NCI-H146 (cell line): ENCODE measurements at regions not wholly inside any gene's neighbourhood (a gene's known extent, or its start where the extent isn't known, plus 50 kb on each side); places are given as distances from the start of the nearest gene placed in this dataset.
"Not testable (repeated sequence)": the region's sequence is repeated elsewhere in the genome, so short reads cannot be mapped to it uniquely, and the experiment has no call there.

Source experiments
- DNase-seq: peaks from one replicate; lab custom pipeline; 2025; lab: John Stamatoyannopoulos, UW

DNA sequence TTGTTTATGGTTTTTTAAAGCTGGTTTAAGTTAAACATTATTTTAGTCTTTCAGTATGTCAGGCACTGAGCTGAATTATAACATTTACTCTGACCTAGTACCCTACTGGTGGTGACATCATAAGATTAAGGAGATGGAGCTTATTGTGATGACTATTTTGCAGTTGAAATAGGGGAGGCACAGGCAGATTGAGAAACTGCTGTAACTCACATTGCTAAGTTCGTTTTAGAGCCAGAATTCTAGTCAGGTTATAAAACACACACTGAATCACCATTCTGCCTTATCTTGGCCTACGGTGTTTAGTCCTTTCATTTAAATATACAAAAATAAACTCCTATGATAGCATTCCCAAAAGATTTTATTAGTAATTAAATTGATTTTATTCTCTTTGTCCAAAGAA is 584.1 kb downstream of the TFAP2A start:
- no peak for DNase-seq

DNA sequence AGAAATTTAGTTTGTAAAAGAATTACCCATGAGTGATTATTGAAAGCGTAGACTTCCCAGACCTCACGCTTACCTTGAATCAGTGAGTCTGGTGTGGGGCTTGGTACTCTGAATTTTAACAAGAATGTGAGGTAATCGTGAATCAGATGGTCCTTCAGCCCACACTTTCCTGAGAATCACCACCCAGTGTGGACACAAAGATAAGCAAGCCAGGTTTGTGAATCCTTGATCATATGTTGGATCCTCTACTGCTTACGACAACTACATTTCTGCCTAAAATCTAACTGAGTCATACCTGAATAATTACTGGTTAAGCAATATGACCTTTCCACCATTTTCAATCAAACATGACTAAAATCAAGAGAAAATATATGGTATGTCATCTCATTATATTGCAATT is 589.3 kb downstream of the TFAP2A start:
- no peak for DNase-seq

DNA sequence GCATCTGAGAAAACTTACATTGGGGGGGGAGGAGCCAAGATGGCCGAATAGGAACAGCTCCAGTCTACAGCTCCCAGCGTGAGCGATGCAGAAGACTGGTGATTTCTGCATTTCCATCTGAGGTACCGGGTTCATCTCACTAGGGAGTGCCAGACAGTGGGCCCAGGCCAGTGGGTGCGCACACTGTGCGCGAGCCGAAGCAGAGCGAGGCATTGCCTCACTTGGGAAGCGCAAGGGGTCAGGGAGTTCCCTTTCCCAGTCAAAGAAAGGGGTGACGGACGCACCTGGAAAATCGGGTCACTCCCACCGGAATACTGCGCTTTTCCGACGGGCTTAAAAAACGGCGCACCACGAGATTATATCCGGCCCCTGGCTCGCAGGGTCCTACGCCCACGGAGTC is 604.1 kb downstream of the TFAP2A start:
- DNase-seq, result not testable (repeated sequence)

DNA sequence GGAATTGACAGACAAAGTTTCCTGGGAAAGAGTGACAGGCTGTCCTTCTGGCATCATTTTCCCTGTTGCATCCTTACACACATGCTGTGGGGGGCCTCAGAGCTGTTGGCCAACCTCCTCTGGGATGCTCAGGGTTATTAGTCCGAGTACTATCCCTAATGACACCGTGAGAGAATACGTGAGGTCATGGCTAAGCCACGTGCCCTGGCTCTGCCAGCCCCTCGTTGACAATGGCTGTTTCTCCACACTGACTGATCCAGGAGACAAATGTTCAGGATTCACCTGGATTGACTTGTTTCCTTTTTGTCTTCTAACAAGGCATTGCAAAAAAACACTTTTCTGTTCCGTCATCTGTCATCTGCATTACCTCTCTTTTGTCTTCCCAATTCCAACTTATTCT is 604.6 kb downstream of the TFAP2A start:
- no peak for DNase-seq

DNA sequence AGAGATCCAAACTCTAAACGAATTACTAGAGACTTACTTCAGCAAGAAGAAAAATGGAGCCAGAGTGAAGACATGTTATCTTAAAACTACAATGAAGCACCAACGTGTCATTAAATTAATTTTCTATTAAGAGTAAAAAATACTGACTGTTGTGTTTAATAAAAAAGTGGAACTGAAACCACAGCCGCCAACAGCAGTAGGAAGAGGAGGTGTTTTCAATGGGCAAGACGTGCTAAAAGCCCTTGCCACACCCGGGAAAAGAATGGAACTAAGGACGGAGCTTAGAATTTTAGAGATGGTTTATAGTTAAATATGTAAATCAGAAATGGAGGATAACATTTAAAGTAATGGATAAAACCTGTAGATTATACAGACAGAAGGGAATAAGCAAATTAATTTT is 608.7 kb downstream of the TFAP2A start:
- no peak for DNase-seq

DNA sequence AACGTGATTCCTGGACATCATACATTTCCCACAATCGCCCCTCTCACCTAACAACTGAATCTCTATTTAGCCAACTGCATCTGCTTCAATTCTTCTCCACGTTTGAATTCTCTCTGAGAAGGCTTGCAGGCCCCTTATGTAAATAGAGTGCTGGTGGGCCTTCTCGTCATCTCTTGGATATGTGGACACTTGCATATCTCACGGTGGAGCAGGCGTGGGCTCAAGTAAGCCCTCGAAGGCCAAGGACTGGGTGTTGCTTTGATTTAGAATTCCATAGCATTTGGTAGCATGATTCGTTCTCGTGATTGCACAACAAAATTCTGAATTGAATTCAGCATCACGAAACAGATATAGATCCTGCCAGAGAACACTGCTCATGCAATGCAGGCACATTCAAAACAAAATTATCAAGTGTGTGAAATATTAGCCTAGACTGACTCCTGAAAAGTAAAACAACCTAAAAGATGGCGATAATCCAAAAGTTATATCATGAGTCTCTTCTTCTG is 613.6 kb downstream of the TFAP2A start:
- no peak for DNase-seq

DNA sequence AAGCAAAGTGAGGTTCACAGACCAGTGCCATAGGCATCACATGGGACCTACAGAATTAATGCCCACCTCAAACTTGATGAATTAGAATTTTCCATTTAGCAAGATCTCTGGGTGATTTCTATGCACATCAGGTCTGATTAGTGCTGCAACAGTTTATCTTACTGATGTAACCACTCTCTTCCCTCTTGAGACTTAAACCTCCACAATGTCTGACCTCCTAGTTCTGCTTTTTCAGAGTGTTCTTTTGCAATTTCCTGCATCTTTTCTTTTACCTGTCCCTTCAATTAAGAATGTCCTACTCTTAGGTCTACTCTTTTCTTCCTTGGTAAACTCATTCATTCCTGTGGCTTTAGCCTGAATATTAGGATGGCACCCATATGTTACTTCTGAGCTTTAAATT is 615.3 kb downstream of the TFAP2A start:
- no peak for DNase-seq

DNA sequence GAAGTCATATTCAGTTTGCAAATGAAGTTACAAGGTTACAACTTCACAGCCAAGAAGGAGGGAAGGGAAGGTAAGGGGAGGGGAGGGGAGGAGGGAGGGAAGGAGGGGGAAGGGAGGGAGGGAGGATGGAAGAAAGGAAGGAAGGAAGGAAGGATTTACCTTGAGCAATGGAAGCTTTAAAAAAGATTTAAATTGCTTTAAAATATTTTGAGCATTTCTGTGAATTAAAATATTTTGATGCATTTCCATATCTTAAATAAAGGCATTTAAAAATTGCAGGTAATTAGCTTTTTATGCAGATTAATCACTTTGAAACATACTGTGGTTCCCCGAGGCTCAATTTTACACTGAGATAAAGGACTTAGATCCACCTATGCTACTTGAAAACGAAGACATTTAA is 618.0 kb downstream of the TFAP2A start:
- DNase-seq, result no peak

DNA sequence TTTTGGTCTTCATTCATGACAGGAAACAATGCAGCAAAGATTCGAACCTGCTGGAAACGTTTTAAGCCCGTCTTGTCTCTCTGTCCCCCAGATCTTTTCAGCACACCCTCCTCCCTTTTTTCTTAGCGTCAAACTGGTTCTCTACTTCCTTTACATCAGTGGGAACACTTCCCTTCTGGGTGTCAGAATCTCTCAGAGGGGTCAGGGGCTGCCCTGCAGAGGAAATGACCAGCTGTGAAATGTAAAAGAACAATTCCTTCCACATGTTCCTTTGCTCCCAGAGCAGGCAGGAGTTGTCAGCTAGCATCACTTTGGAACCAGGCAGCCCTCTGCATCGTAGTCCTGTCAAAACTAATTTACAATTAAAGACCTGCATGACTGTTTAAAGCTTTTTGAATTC is 619.0 kb downstream of the TFAP2A start:
- no peak for DNase-seq

DNA sequence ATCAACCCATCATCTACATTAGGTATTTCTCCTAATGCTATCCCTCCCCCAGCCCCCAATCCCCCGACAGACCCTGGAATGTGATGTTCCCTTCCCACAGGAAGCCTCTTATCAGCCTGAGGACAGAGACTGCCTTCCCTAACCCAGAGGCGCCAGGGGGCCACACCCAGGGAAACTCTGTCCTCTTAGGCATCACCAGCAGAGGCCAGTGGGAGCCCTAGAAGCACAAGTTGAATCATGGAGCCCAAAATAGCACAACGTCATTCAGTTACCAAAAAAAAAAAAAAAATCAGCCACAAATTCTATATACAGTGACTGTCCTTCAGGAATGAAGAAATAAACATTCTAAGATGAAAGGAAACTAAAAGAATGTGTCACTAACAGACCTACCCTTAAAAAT is 625.7 kb downstream of the TFAP2A start:
- DNase-seq, result no peak

DNA sequence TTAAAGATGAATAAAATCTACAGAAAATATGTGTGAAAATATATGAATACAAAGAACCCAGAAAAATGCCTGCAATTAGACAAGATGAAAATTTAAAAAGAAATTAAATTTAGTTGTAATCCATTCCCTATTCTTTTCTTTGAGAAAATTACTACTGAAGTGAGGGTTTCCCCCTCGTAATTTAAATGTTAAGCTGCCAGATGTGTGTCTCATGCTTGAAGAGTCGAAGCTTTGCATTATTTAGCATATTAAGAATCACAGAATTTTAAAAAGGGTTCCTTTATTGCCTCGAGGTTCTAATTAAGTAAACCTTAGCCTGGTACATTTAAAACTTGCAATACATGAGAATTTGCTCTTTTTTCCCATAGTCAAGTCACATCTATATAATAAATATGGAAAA is 630.1 kb downstream of the TFAP2A start:
- no peak for DNase-seq

DNA sequence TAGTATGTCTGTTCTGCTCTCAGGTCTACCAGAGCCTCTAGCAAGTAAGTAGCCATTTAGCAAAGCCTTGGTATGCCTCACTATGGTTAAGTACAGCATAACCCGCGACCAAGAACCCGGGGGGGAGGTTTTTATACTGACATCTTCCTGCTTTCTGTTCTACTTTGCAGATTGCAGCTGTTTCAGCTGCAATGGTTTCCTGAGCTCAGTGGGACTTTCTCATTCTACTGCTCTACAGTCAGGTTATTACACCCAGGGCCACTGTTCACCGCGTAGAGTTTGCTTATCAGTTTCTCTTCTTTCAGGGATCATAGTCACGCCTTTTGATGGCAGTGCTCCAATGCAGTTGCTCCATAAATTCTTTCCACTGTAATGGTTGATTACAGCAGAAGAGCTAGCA is 631.3 kb downstream of the TFAP2A start:
- DNase-seq, result no peak

DNA sequence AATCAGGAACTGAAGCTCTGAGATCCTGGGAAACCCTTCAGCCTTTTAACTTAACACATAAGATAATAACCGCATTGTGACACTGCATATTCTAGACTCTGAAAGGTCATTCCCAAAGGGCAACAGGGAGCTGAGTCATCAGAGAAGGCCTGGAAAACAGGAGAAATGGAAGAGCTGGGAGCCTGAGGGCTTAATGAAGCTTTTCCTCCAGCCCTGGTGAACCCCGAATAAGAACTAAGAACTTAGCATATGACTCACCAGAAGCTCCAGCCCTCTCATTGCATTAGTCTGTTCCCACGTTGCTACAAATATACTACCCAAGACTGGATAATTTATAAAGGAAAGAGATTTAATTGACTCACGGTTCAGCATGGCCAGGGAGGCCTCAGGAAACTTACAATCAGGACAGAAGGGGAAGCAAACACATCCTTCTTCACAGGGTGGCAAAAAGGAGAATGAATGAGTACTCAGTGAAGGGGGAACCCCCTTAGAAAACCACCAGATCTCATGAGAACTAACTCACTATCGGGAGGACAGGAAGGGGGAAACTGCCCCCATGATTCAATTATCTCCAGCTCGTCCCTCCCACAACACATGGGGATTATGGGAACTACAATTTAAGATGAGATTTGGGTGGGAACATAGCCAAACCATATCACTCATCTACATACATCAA is 648.5 kb downstream of the TFAP2A start:
- no peak for DNase-seq

DNA sequence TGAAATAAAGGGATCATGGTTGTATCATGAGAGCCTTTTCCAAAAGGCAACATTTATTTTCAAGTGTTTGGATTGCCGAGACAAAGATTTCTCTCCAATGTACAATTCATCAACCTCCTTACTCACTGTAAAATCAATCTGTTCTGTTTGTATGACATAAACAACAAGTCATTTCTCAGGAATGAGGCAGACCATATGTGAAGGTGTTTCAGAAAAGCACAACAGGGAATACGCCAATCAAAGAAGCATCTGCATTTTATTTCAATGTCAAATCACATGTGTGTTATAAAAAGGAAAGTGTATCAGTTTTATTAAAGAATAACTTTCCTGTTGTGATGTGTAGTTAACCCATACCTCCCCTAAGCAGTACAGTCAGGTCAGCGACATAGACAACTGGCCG is 653.7 kb downstream of the TFAP2A start:
- DNase-seq, result no peak

DNA sequence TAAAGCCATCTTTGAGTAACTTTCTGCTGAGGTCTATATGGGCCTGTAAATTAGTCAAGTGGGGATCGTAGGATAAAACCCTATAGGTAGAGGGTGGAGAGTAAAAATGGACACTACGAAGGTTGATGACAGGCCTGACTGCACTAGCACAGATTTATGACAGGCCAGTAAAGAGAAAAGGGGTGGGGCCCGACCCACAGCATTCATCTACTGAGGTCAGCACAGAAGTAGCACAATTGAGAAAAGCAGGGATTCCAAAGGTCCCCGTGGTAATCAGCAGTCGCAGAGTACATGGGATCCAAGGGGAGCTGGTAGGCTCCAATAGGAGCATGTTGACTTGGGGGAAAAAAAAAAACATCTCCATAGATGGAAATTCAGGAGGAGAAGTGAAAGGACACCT is 660.4 kb downstream of the TFAP2A start:
- DNase-seq, result no peak

DNA sequence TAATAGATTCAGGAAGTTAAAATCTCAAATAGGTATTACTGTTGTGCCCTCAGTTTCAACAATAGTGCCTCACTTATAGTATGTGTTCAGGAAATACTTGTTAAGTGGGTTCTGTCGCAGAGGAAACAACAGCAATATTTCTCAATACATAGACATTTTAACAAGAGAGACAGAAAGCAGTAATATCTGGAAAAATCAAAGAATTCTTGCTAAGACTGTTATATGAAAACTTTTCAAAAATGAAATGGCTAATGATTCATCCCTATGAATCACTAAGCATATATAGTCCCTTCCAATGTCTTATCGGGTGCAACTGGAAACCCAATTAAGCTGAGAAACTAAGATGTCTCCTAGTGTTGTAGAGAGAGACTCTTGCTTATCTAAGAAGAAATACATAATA is 668.9 kb downstream of the TFAP2A start:
- no peak for DNase-seq

DNA sequence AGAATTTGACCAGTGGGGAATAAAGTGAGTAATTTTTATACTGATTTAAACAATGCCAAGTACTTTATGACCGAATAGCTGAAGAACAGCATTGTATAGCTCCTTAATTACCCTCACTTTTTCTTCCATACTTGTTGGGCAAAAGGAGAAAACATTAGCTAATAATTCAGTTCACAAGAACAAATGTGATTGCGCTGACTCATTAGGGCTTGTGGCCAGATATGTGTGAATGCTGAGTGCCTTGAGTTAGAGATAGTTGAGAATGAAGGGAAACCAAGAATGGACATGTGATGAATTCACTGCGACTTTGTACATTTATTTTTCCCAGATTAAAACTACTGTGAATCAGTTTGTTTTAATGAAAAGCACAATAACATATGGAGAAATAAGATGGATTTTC is 669.4 kb downstream of the TFAP2A start:
- DNase-seq, result no peak

DNA sequence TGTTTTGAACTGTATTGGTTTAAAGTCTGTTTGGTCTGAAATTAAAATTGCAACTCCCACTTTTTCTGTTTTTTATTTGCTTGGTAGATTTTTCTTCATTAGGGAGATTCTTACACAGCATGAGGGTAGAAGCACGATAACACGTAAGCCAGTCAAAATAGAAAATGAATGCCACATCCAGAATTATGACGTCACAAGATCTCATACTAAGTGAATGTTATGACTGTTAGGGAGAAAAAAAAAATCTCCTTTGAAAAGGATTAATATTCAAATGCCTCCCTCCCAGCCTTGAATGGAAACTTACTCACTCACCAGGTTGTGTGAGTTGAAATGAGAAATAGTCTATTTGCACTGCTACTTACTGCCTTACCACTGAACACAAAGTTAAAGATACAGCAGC is 670.8 kb downstream of the TFAP2A start:
- no peak for DNase-seq

DNA sequence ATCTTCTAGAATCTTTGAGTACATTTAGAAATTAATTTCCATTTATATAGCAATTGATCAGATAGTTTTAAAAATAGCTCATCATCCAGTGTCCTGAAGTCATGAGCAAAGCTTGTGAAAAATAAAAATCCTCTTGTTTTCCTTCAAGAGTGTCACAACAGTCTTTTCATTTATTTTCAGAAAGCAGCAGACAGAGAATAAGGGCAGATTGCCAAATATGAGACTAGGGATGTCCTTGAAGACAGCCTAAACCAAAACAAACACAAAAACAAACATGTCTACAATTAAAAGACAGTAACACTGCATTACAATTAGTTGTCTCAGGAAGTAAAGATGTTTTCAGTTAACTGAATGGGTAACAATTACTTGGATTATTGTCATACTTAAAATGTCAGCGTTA is 682.8 kb downstream of the TFAP2A start:
- no peak for DNase-seq

DNA sequence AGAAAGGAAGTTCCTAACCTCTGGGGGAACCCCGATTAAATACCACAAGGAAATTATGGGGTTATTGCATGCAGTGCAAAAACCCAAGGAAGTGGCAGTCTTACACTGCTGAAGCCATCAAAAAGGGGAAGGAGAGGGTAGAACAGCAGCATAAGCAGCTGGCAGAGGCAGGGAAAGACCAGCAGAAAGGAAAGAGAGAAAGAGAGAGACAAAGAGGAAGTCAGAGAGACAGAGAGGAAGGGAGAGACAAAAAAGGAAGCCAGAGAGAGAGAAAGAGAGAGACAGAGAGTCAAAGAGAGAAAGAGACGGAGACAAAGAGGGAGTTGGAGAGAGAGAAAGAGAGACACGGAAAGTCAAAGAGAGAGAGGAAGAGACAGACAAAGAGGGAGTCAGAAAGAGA is 689.1 kb downstream of the TFAP2A start:
- DNase-seq, result not testable (repeated sequence)

DNA sequence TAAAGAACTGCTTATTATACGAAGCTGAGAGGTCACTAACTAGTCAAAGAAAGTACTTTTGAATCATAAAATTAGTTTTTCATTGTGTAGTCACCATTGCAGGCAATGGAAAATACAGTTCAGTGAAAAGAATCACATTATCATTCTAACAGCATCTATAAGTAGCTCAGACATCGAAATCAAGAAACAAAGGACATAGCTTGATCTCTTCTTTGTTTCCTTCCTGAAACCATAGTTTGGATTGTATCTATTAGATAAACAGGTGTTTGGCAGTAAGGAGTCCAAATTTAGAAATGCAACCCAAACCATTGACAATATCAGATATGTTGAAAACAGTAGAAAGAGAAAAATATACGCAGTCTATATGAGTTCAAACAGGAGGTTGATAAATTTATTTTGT is 697.3 kb downstream of the TFAP2A start:
- no peak for DNase-seq

DNA sequence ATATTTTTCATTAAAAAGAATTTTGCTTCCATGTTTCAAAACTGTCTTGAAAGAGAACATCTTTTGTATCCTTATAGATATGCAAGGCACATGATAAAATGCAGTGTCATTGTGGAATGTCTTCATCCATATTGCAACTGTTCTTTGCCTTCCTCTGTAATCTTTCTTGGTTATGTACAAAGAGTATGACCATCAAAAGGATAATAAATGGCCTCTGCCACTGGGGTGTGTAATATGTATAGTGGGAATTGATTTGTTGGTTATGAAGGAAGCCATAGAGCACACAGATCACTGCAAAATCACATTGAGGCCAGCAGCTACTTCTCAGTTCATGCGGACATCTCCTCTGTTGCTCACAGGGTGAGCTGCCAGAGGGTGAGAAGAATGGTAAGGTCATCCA is 703.5 kb downstream of the TFAP2A start:
- DNase-seq, result no peak

DNA sequence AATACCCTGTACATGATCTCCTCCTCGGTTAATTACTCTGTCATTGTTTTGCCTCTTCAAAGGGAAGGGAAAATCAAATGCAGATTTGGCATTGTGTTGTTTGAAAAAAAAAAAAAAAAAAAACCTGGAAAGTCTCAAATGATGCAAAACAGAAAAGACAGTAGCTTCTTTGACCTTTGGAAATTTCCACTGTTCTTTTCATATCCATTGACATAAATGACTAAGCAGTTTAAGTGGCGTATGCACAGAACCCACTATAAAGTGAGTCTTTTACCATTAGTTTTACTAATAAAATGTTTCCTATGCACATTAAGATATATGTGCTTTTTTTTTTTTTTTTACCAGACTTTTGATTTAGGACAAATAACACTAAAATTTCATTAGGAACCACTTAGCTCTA is 704.3 kb downstream of the TFAP2A start:
- DNase-seq, result no peak

DNA sequence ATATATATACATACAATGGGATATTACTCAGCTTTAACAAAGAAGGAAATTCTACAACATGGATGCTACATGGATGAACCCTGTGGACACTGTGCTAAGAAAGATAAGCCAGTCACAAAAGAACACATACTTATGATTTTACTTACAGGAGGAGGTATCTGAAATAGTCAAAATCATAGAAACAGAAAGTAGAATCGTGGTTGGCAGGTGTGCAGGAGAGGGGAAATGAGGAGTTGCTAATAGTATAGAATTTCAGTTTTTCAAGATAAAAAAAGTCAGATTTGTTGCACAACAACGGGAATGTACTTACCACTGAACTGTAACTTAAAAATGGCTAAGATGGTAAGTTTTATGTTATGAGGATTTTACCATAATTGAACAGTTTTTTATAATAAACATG is 706.3 kb downstream of the TFAP2A start:
- DNase-seq, result no peak

DNA sequence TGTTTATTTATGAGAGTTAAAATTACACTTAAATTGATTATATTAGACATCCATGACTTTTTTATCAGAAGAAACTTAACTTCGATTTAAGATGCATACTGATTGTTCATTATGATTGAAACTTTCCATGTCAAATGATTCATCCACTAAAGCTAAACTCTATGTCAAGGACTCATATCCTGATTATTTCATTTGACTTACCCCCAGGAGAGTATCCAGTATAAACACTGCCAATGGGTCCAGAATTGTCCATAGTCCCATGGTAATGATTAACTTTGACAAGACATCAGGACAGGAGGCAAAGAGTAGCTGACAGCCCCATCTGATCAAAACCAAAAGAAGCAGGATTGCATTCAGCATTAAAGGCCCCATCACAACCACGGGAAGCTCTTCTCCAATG is 709.9 kb downstream of the TFAP2A start:
- no peak for DNase-seq
